Activated B cell treated with CpG ODN at 0.5 μM for 24 hours (primary cell): ENCODE measurements at regions not wholly inside any gene's neighbourhood (a gene's known extent, or its start where the extent isn't known, plus 50 kb on each side); places are given as distances from the start of the nearest gene placed in this dataset.

Experiments
- ATAC-seq: fragments of 200-7000 bp; cut with Tn5 transposase; one replicate; pipeline ENCODE4 v1.10.0; 2021; ENCODE audit warnings: low read depth, mild to moderate bottlenecking, moderate library complexity
- CTCF ChIA-PET: fragments of 350-600 bp; sonication (Branson Sonifier 250); formaldehyde crosslinking; loops from one replicate; lab custom pipeline; 2021; ENCODE audit warnings: antibody characterized with exemption; lab: Charles Lee
- POLR2A ChIA-PET: fragments of 350-600 bp; sonication (Branson Sonifier 250); formaldehyde crosslinking; loops from one replicate; lab custom pipeline; 2021; ENCODE audit warnings: antibody characterized with exemption; lab: Charles Lee
- DNase-seq: peaks from one replicate; pipeline ENCODE4 v3.0.0; 2022
- H3K27ac Mint-ChIP-seq: one replicate; pipeline ENCODE4 v1.8.0; 2020; ENCODE audit warnings: mixed read lengths
- H3K27me3 Mint-ChIP-seq: one replicate; pipeline ENCODE4 v1.8.0; 2021; ENCODE audit warnings: mixed read lengths
- H3K36me3 Mint-ChIP-seq: one replicate; pipeline ENCODE4 v1.8.0; 2021; ENCODE audit warnings: low read depth, mixed read lengths
- H3K4me1 Mint-ChIP-seq: one replicate; pipeline ENCODE4 v1.8.0; 2021; ENCODE audit warnings: mixed read lengths
- H3K4me3 Mint-ChIP-seq: one replicate; pipeline ENCODE4 v1.8.0; 2020; ENCODE audit warnings: mild to moderate bottlenecking, mixed read lengths
- H3K9me3 Mint-ChIP-seq: one replicate; pipeline ENCODE4 v1.8.0; 2020; ENCODE audit warnings: mixed read lengths
- CTCF ChIP-seq: fragments of 200-600 bp; IDR thresholded peaks from one replicate; pipeline ENCODE4 v1.8.0; 2022; ENCODE audit warnings: antibody characterized with exemption, mild to moderate bottlenecking
- intact Hi-C: fragments of 100-400 bp; cut with micrococcal nuclease; formaldehyde crosslinking; loops from one replicate; pipeline ENCODE4 v1.15.1; 2024

- DNase-seq (no peak), ATAC-seq (no peak)
- H3K9me3 Mint-ChIP-seq, result no peaks in the 10 kb centered on the region
- no peak overlapping the region for H3K27ac Mint-ChIP-seq
- ChIA-PET POLR2A (no interaction called here), CTCF (no interaction called here)
- TF ChIP-seq CTCF, result no peak
- no peak overlapping the region for H3K4me3 Mint-ChIP-seq
- intact Hi-C loops, result no loop called here
- H3K27me3 Mint-ChIP-seq, result peaks cover 2% of the 10 kb centered on the region
- no peaks in the 10 kb centered on the region for H3K36me3 Mint-ChIP-seq
- H3K4me1 Mint-ChIP-seq, result no peaks in the 10 kb centered on the region
Measured at GRCh38 chr2:59874971-59875755, 678.3 kb downstream of the BCL11A start.

- DNase-seq (no peak), ATAC-seq (no peak)
- TF ChIP-seq CTCF, result no peak
- CTCF ChIA-PET, result no interaction called here
- Mint-ChIP-seq H3K9me3 (no peaks in the 10 kb centered on the region), H3K27ac (no peak overlapping the region), H3K27me3 (peaks cover 2% of the 10 kb centered on the region), H3K4me3 (no peak overlapping the region), H3K4me1 (no peaks in the 10 kb centered on the region), H3K36me3 (no peaks in the 10 kb centered on the region)
- POLR2A ChIA-PET, result no interaction called here
- intact Hi-C loops, result no loop called here
Measured at GRCh38 chr2:59874361-59874760, 679.1 kb downstream of the BCL11A start.

GRCh38 chr2:59871830-59872229 is 681.6 kb downstream of the BCL11A start:
- no peak overlapping the region for H3K27ac Mint-ChIP-seq
- TF ChIP-seq CTCF, result no peak

GRCh38 chr2:59868981-59869380 is 684.5 kb downstream of the BCL11A start:
- H3K4me1 Mint-ChIP-seq, result no peaks in the 10 kb centered on the region
- TF ChIP-seq CTCF, result no peak
- intact Hi-C loops, result no loop called here
- H3K4me3 Mint-ChIP-seq, result no peak overlapping the region
- no peak for DNase-seq
- no peaks in the 10 kb centered on the region for H3K9me3 Mint-ChIP-seq
- ATAC-seq, result no peak
- H3K36me3 Mint-ChIP-seq, result no peaks in the 10 kb centered on the region
- ChIA-PET POLR2A (no interaction called here), CTCF (no interaction called here)
- no peak overlapping the region for H3K27ac Mint-ChIP-seq
- H3K27me3 Mint-ChIP-seq, result no peaks in the 10 kb centered on the region

More at GRCh38 chr2:59871830-59872229, 681.6 kb downstream of the BCL11A start:
- H3K9me3 Mint-ChIP-seq, result no peaks in the 10 kb centered on the region
- DNase-seq (no peak), ATAC-seq (no peak)
- H3K36me3 Mint-ChIP-seq, result no peaks in the 10 kb centered on the region
- ChIA-PET POLR2A (no interaction called here), CTCF (no interaction called here)
- no peaks in the 10 kb centered on the region for H3K27me3 Mint-ChIP-seq
- H3K4me1 Mint-ChIP-seq, result no peaks in the 10 kb centered on the region
- H3K4me3 Mint-ChIP-seq, result no peak overlapping the region
- intact Hi-C loops, result no loop called here

- H3K27me3 Mint-ChIP-seq, result no peaks in the 10 kb centered on the region
Measured at GRCh38 chr2:59866436-59866835, 687.0 kb downstream of the BCL11A start.

More at GRCh38 chr2:59866436-59866835, 687.0 kb downstream of the BCL11A start:
- Mint-ChIP-seq H3K4me1 (no peaks in the 10 kb centered on the region), H3K4me3 (no peak overlapping the region), H3K36me3 (peaks cover 3% of the 10 kb centered on the region), H3K9me3 (peaks cover 7% of the 10 kb centered on the region), H3K27ac (no peak overlapping the region)
- DNase-seq, result no peak
- TF ChIP-seq CTCF, result no peak
- intact Hi-C loops, result no loop called here
- CTCF ChIA-PET, result no interaction called here
- POLR2A ChIA-PET, result no interaction called here
- ATAC-seq, result no peak
